Hepatocyte (in vitro differentiated cells): ENCODE measurements at regions not wholly inside any gene's neighbourhood (a gene's known extent, or its start where the extent isn't known, plus 50 kb on each side); places are given as distances from the start of the nearest gene placed in this dataset.

Experiments
- CTCF ChIP-seq: fragments of 200-600 bp; sonication (generic); IDR thresholded peaks from 2 replicates; pipeline ENCODE4 v1.5.1; 2016; ENCODE audit warnings: antibody characterized with exemption, mild to moderate bottlenecking; ENCODE audit not compliant: poor library complexity
- EZH2 ChIP-seq: fragments of 200-600 bp; sonication (generic); IDR thresholded peaks from 2 replicates; pipeline ENCODE4 v1.6.1; 2016; ENCODE audit warnings: antibody characterized with exemption, mild to moderate bottlenecking, borderline replicate concordance
- EZH2phosphoT487 ChIP-seq: fragments of 200-600 bp; sonication (generic); IDR thresholded peaks from one replicate; pipeline ENCODE4 v1.6.1; 2018; ENCODE audit warnings: antibody characterized with exemption, mild to moderate bottlenecking, low read depth, moderate library complexity; ENCODE audit not compliant: unreplicated experiment, severe bottlenecking

- no peak for TF ChIP-seq EZH2
- no peak for TF ChIP-seq CTCF
- no peak for TF ChIP-seq EZH2phosphoT487
Observed at GRCh38 chr6:9732056-9732455, 682.8 kb downstream of the TFAP2A start.
